GM23248 (cell line): ENCODE measurements at regions not wholly inside any gene's neighbourhood (a gene's known extent, or its start where the extent isn't known, plus 50 kb on each side); places are given as distances from the start of the nearest gene placed in this dataset.

Source experiments
- DNase-seq: peaks from one replicate; pipeline ENCODE4 v3.0.0-alpha.2; 2015
- H2AFZ ChIP-seq: fragments of 200-600 bp; sonication (generic); 2 replicates; pipeline ENCODE4 v1.6.1; 2016; ENCODE audit warnings: antibody characterized with exemption
- H3F3A ChIP-seq: fragments of 200-600 bp; sonication (generic); 2 replicates; pipeline ENCODE4 v1.6.1; 2016; ENCODE audit warnings: mild to moderate bottlenecking, antibody characterized with exemption, mixed run types; ENCODE audit not compliant: insufficient read depth
- H3K27ac ChIP-seq: fragments of 200-600 bp; sonication (generic); 2 replicates; pipeline ENCODE4 v1.5.1; 2016; ENCODE audit warnings: mild to moderate bottlenecking
- H3K27me3 ChIP-seq: fragments of 200-600 bp; sonication (generic); replicated peaks from 2 replicates; pipeline ENCODE4 v1.6.1; 2016; ENCODE audit warnings: mild to moderate bottlenecking; ENCODE audit not compliant: insufficient read depth
- H3K36me3 ChIP-seq: fragments of 200-600 bp; sonication (generic); 2 replicates; pipeline ENCODE4 v1.6.1; 2016; ENCODE audit warnings: low read depth, mild to moderate bottlenecking
- H3K4me1 ChIP-seq: fragments of 200-600 bp; sonication (generic); 2 replicates; pipeline ENCODE4 v1.6.1; 2016; ENCODE audit warnings: mild to moderate bottlenecking; ENCODE audit not compliant: insufficient read depth
- H3K4me2 ChIP-seq: fragments of 200-600 bp; sonication (generic); one replicate; pipeline ENCODE4 v1.6.1; 2016; ENCODE audit warnings: mild to moderate bottlenecking; ENCODE audit not compliant: unreplicated experiment
- H3K4me3 ChIP-seq: fragments of 200-600 bp; sonication (generic); 2 replicates; pipeline ENCODE4 v1.5.1; 2016; ENCODE audit warnings: mild to moderate bottlenecking
- H3K79me2 ChIP-seq: fragments of 200-600 bp; sonication (generic); 2 replicates; pipeline ENCODE4 v1.6.1; 2016; ENCODE audit warnings: mild to moderate bottlenecking; ENCODE audit not compliant: insufficient read depth
- H3K9ac ChIP-seq: fragments of 200-600 bp; sonication (generic); 2 replicates; pipeline ENCODE4 v1.6.1; 2016; ENCODE audit warnings: mild to moderate bottlenecking
- H3K9me2 ChIP-seq: fragments of 200-600 bp; sonication (generic); 2 replicates; pipeline ENCODE4 v1.6.1; 2016; ENCODE audit warnings: mixed run types, mild to moderate bottlenecking, moderate library complexity; ENCODE audit not compliant: insufficient read depth
- H3K9me3 ChIP-seq: fragments of 200-600 bp; sonication (generic); one replicate; pipeline ENCODE4 v1.6.1; 2017; ENCODE audit warnings: low read depth
- H4K20me1 ChIP-seq: fragments of 200-600 bp; sonication (generic); 2 replicates; pipeline ENCODE4 v1.6.0; 2016; ENCODE audit not compliant: insufficient read depth
- EZH2 ChIP-seq: fragments of 200-600 bp; sonication (generic); IDR thresholded peaks from 2 replicates; pipeline ENCODE4 v1.6.1; 2018; ENCODE audit warnings: antibody characterized with exemption, mild to moderate bottlenecking; ENCODE audit not compliant: insufficient read depth, poor library complexity, severe bottlenecking
- EZH2phosphoT487 ChIP-seq: fragments of 200-600 bp; sonication (generic); IDR thresholded peaks from 2 replicates; pipeline ENCODE4 v1.6.1; 2018; ENCODE audit warnings: antibody characterized with exemption, moderate library complexity, mild to moderate bottlenecking, low read depth; ENCODE audit not compliant: insufficient read depth
- WGBS, 2 experiments: methylation state at CpG; one replicate each; pipeline ENCODE4 v1.1.6; 2015 to 2017; ENCODE audit warnings: low lambda C conversion rate in 2 of 2, low coverage in 1 of 2; ENCODE audit errors: missing lambda C conversion rate in 2 of 2; 5-methylcytosine and 5-hydroxymethylcytosine counted together
- in situ Hi-C: fragments of 300-500 bp; cut with MboI; formaldehyde crosslinking; loops from 2 replicates; pipeline ENCODE4 v1.15.0; 2020

DNA sequence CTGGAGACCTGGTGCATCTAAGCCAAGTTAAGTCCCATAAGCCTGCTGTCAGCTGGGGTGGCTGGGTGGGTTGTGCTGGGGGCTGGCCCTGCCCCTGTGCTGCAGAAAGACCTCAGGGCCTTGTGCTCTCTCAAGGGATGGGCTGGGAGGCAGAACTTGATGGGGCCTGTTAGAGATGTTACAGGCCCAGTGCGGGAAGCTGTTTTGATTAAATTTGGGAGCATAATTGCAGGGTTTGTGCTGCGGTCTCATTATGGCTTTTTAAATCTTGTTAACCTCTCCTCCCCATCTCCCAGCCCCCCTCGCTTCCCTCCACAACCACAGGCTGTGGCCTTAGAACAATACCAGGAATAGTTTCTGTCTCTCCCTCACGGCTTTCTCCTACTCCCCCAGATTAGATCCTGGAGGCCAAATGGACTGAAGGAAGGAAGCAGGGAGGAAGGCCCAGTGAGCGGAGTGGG lies 87.6 kb upstream of the TLE3 start:
- Histone ChIP-seq H3K27me3 (peaks cover 6% of the 10 kb centered on the region; the same call in 1 of the 2 replicates), H2AFZ (no peak overlapping the region), H4K20me1 (no peaks in the 10 kb centered on the region), H3K36me3 (no peaks in the 10 kb centered on the region), H3K4me2 (no peak overlapping the region), H3F3A (no peaks in the 10 kb centered on the region), H3K79me2 (no peaks in the 10 kb centered on the region), H3K9me3 (no peaks in the 10 kb centered on the region), H3K27ac (no peak overlapping the region), H3K9ac (no peak overlapping the region), H3K4me3 (no peak overlapping the region), H3K9me2 (no peaks in the 10 kb centered on the region), H3K4me1 (no peaks in the 10 kb centered on the region)
- TF ChIP-seq EZH2 (no peak), EZH2phosphoT487 (no peak)
- in situ Hi-C loops, result no loop called here
- no peak for DNase-seq
- 86 to 95% methylated on average over 5 of the region's 5 CpGs for WGBS, 2 experiments

DNA sequence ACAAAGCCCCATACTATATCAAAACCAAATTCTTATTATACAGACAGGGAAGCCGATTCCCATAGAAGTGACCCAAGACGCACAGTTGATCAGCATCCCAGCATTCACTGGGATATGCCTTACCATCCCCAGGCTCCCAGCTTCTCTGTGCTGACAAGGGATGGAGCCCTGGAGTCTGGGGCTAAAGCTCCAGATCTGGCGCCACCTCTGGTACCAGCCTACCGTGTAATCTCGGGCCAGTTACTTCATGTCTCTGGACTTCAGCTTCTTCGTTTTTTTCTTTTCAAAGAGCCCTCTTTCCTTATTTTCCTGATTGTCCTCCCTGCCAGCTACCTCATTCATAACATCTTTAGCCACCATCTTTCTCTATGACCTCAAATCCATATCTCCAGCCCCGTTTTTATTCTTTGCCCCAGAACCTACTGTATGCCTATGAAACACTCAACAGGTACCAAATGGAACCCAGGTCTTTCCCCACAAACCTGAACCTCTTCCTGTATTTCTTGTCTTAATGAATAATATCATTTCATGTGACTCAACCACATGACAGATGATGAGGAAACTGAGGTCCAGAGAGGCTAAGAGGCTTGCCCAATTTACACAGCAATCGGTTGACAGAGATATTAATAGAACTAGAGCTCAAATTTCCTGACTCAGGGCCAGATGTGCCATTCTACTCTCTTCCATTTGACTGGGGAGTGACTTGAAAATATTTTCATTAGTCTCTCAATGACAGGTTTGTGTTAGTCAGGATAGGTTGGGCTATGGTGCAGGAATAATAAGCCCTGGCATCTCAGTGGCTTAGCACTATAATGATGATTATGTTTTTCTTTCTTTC lies 85.4 kb upstream of the TLE3 start:
- Histone ChIP-seq H3K79me2 (no peaks in the 10 kb centered on the region), H3K36me3 (no peaks in the 10 kb centered on the region), H2AFZ (no peak overlapping the region), H3K27ac (no peak overlapping the region), H3K4me2 (no peak overlapping the region), H3K9ac (no peak overlapping the region), H3K4me3 (no peak overlapping the region), H3K27me3 (peaks cover 12% of the 10 kb centered on the region; the same call in 1 of the 2 replicates), H4K20me1 (no peaks in the 10 kb centered on the region), H3K4me1 (no peaks in the 10 kb centered on the region), H3K9me2 (no peaks in the 10 kb centered on the region), H3F3A (no peaks in the 10 kb centered on the region), H3K9me3 (no peaks in the 10 kb centered on the region)
- TF ChIP-seq EZH2phosphoT487 (no peak), EZH2 (no peak)
- in situ Hi-C loops, result no loop called here
- DNase-seq, result no peak
- 89 to 90% methylated on average over 8 of the region's 8 CpGs for WGBS, 2 experiments

DNA sequence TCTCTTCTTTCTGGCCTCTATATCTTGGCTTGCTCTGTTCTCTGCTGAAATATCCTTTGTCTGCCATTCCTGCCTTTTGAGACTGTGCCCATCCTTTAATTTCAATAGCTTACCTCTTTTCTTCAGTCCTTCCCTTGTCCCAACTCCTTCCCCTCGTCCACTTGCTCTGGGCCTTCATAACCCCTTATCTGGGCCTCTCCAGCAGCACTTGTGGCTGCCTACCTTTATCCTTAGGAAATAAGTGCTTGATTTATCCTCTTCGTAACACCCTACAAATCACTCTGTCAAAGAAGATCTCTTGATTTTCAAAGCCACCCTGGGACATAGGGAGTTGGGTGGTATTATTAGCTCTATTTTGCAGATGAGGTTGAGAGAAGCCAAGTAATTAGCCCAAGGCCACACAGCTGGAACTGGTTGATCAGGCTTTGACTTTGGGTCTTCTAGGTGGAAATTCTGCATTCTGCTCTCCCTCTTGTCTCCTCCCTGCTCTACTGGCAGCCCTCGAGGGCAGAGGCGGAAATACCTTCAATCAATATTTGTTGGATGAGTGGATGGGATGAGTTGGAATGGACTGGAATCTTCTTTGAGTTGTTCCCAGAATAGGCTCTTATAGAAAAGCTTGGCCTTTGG lies 84.0 kb upstream of the TLE3 start:
- in situ Hi-C loops, result no loop called here
- H3K79me2 ChIP-seq, result no peaks in the 10 kb centered on the region
- H3F3A ChIP-seq, result no peaks in the 10 kb centered on the region
- no peaks in the 10 kb centered on the region for H3K9me2 ChIP-seq
- no peak for DNase-seq
- H3K9ac ChIP-seq, result no peak overlapping the region
- no peaks in the 10 kb centered on the region for H3K36me3 ChIP-seq
- H4K20me1 ChIP-seq, result no peaks in the 10 kb centered on the region
- H3K4me2 ChIP-seq, result no peak overlapping the region
- H3K4me3 ChIP-seq, result no peak overlapping the region
- no peak overlapping the region for H3K27ac ChIP-seq
- WGBS, 2 experiments, result 70 to 81% methylated on average over 4 of the region's 4 CpGs
- peaks cover 12% of the 10 kb centered on the region; the same call in 1 of the 2 replicates for H3K27me3 ChIP-seq
- no peak overlapping the region for H2AFZ ChIP-seq
- no peaks in the 10 kb centered on the region for H3K4me1 ChIP-seq
- TF ChIP-seq EZH2phosphoT487 (no peak), EZH2 (no peak)
- no peaks in the 10 kb centered on the region for H3K9me3 ChIP-seq

DNA sequence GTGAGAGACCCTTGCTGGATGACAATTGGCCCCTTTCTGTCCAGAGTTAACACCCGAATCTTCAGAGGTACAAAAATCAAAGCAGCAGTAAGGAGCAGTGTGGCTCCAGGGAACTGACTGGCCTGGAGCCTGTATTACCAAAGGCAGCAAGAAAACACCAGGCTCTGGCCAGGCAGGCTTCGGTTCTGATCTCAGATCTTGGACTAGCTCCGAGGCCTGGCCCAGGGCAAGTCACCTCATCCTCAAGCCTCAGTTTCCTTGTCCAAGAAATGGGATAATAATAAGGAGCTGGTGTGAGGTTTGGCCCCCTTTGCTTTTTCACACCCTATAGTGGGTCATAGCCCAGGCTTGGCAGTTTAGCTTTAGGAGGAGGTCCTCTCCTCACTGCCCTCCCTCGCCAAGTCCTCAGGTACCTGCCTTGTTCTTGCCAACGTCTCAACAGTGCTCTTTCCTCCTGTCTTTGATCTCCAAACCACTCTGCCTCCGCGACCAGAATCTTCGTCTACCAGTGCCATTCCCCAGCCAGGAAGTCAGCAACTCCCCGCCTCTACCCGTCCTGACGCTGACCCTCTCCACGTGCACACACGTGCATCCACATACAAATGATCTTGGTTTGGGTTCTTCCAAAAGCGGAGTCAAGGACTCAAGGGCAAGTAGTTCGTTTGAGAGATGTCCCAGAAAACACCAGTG lies 82.6 kb upstream of the TLE3 start:
- TF ChIP-seq EZH2 (no peak), EZH2phosphoT487 (no peak)
- Histone ChIP-seq H3K9ac (no peak overlapping the region), H3K4me1 (no peaks in the 10 kb centered on the region), H3K4me2 (no peak overlapping the region), H2AFZ (no peak overlapping the region), H3K4me3 (no peak overlapping the region), H3K79me2 (no peaks in the 10 kb centered on the region), H4K20me1 (no peaks in the 10 kb centered on the region), H3K9me2 (no peaks in the 10 kb centered on the region), H3K36me3 (no peaks in the 10 kb centered on the region), H3F3A (no peaks in the 10 kb centered on the region), H3K9me3 (no peaks in the 10 kb centered on the region), H3K27ac (no peak overlapping the region), H3K27me3 (peaks cover 12% of the 10 kb centered on the region; the same call in 1 of the 2 replicates)
- in situ Hi-C loops, result no loop called here
- DNase-seq, result no peak
- WGBS, 2 experiments, result 80 to 83% methylated on average over 15 of the region's 15 CpGs
